Medulla oblongata (tissue), 1 donor: ENCODE measurements at regions not wholly inside any gene's neighbourhood (a gene's known extent, or its start where the extent isn't known, plus 50 kb on each side); places are given as distances from the start of the nearest gene placed in this dataset.

ENCODE experiments used
- DNase-seq: peaks from one replicate; pipeline ENCODE4 v3.0.0-alpha.2; 2015; ENCODE audit errors: extremely low spot score

DNA sequence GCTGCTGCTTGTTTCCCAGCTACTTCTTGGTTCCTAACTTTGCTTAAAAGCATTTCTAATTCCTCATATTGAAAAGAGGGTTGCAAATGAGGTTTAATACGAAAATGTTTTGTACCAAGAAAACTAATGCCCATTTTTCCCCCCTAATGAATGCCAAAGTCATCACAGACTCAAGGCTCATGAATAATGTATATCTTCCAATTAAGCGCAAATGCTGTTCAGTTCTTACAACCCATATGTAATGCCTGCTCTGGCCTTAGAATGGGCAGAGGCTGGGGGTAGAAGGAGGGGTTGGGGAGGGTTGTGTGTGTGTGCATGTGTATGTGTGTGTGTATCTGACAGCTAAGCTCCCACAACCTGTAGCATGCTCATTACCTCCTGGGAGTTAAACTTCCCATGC, 901.7 kb downstream of the KCNMA1 start:
- DNase-seq = no peak

DNA sequence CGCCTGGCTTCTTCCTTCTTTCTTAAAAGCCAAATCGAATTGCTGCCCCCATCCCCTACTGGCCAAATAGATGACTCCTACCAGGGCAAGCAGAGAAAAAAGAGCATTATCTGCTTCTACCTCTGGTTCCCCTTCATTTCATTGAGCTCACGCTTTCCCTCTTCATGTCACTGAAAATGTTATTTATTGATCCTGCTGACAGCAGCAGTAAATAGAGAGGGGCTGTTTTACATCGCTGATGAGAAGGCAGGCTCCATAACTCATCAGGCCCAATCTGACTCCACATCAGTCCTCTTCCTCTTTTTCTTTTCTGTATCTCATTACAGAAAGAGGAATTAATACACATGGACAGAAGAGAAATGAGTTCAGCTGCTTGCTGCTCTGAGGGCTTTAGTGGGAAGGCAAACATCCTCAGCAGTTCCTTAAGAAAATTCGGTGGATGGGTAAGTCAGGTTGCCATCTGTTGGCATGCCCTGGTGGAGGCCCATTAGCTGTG, 904.1 kb downstream of the KCNMA1 start:
- DNase-seq = no peak

DNA sequence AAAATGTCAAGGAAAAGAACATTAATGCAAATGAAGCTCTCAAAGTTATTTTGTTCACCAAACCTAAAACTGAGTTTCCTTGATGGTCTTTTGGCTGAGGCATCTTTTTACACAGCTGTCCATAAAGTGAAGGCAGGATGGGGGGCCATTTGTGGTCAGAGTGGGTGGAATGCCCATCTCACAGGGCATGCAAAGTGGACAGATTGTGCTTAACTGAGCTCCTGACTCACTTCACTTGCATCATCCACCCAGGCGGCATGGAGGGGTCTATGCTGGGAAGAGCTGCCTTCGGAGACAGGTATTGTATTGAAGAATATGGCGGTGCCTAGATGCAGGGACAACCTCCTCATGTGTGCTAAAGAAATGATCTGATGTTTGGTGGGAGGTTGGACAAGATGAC, 905.3 kb downstream of the KCNMA1 start:
- DNase-seq = no peak

DNA sequence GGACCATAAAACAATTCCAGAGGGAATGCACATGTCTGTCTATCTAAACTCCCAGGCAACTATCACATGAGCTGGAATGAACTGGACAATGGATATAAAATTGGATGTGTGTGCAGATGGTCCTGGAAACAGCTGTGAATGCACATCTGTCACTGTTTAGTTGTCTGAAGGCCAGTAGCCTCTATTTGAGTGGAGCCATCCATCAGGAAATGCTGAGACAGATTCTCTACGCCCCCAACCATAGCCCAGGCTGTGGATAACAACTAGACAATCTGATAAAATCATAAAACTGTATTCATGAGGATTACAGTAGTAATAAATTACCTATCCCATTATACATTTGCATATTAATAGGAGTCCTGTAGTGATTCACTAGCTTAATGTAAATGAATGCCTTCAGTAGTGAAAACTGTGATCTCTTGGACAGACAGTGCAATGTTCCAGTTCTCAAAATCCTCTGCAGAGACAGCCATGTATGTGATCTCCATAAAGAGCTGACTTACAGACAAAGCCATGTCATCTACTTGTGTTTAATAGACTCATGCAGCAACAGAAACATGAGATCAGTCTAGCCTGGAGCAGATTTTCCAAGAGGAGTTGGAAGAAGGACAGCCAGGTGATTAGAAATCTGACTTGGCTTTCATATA, 907.6 kb downstream of the KCNMA1 start:
- no peak for DNase-seq

DNA sequence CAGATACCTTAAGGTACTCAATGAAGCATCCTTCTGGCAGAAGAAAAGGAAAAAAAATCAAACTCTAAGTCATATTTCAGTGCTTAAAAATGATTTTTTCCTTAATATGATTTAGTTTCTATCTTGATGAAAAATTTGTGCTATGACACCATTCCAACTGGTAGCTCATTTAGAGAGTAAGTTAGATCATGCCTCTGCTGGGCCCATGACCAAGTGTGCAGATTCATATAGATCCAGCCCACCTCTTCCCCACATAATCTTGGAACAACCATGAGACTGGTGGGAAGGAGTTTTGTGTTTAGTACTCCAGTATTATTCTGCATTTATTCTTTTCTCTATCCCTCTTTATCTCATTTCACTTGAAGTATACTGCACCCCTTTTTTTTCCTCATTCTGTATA, 908.3 kb downstream of the KCNMA1 start:
- DNase-seq = no peak

DNA sequence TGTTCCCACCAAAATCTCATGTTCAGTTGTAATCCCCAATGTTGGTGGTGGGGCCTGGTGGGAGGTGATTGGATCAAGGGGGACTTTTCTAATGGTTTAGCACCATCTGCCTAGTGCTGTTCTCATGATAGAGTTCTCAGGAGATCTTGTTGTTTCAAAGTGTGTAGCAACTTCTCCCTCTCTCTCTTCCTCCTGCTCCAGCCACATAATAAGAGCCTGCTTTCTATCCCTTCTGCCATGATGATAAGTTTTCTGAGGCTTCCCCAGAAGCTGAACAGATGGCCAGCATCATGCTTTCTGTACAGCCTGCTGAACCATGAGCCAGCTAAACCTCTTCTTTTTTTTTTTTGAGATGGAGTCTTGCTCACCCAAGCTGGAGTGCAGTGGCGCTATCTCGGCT, 910.6 kb downstream of the KCNMA1 start:
- no peak for DNase-seq

DNA sequence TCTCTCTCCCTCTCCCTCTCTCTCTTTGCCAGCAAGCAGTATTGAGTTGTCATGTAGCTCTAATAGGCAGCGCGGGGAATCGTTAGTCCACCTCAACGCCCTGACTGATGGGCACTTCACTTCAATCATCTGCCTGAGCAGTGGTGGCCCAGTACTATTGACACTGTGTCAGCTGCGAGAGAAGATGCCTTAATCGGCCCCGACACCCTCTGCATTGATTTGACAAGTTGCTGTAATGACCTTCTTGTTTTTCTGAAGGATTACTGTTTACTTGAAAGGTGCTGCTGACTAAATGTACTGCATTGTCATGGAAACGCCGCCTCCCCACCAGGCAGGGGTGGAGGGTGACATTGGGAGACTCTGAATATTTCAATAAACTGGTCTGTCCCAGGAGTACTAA, 913.8 kb downstream of the KCNMA1 start:
- no peak for DNase-seq

DNA sequence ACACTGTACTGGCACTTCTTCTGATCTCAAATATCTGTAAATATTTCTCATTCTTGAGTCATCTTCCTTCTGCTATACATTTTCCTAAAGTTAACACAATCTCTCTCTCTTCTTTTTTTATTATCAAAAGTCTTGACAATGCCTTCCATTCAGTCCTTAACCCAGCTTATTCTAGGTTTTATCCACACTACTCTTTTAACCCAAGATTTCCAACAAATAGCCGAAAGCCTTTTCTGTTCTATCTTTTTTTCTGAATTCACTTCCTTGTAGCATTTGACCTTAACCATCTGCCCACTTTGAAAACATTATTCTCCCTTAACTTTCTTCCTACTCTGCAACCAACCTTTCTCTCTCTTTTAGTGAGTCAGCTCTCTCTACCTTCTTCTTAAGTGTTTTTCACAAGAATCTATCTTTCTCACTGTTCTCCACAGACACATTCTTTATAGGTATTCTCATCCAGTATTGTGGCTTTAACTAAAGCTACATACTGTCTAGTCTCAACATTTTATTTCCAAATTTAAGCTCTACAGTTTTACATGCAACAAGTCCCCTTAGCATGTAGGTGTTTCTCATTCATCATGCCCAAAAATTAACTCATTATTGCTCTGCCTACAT, 915.6 kb downstream of the KCNMA1 start:
- DNase-seq = no peak

DNA sequence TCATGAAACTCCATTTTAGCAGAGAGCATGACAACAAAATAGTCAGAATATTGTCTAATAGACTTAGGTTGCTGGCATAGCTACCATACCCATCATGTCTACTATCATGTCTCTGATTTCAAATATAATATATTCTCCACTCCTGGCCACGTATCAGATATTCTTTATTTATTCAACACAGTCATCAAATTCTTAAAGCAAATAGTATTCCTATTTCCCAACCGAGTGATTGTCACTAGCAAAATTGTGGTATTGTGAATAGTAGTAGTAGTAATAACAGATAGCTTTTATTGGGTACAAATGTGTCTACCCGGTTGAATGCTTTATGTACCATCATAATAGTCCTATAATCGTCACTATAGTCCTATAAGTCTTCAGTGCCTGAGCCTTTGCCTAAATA, 918.6 kb downstream of the KCNMA1 start:
- DNase-seq = no peak

DNA sequence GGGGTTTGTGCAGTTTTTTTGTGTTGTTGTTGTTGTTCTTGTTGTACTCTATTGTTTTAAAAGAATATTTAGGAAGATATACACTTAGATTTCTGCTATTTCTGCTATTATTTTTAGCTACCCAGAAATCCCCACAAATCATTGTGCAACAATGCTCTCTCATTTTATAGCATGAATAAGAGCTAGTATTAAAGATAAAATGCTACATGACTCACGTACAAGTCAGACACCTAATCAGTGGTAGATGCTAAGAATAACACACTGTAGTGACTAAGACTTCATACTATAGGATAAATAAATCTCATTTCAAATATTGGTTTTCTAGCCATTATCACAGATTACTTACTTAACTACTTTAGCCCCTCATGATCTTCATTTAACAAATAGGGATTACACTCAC, 920.5 kb downstream of the KCNMA1 start:
- no peak for DNase-seq

DNA sequence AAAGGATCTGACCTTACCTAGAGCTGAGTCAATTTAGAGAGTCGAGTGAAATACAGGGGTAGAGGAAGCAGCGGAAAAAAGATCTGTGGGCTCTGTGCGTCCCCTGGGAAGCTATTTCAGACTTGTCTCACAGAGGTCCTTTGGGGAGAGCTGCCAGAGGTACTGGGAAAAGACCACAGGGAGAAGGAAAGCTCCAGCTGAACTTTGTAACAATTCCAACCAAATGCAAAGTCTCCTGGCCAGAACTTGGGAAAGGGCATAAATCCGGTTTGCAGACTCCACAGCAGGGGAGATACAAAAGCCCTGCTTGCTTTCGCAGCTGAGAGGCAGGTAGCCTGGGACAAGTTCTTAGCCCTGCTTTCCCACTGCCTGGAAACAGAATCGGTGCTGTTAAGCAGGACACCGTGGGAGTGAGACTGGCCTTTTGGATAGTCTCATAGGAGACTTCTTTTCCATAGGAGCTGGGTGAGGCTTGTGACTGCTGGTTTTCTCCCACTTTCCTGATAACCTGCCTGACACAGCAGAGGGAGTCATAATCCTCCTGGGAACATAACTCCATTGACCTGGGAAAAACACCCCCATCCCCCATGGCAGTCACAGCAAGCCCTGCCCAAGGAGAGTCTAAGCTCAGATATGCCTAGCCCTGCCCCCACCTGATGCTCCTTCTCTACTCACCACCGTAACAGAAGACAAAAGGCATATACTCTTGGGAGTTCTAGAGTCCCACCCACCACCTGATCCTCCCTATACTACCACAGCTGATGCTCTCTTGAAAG, 926.2 kb downstream of the KCNMA1 start:
- peak; percentile 9 for DNase-seq

DNA sequence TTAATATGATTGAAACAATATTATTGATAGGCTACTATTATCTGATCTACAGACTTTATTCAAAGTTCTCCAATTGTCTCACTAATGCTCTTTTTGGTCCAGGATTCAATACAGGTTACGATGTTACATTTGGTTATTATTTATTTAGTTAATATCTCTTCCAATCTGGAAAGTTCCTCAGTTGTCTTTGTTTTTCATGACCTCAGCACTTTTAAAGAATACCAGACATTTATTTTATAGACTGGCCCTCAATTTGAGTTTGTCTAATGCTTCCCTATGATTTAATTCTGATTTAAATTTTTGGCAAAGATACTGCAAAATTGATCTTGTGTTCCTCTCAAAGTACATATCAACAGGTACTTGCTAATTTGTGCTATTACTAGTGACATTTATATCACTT, 937.4 kb downstream of the KCNMA1 start:
- DNase-seq = no peak

DNA sequence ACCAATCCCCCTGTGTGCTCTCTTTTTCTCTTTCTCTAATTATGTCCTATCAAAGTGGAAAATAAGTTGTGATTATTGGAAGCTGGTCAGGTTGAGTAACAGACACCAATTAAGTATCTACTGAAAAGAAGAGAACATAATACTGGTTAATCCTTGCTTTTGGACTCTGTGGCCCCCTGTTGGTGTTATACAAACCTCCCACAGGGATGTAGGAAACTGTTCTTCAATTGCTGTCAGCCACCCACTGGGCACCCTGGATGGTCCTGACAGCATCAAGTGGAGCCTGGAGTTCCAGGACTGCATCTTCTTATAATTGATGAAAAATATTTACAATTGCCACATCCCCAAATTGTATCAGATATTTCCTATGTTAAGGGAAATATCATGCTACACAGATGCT, 939.7 kb downstream of the KCNMA1 start:
- no peak for DNase-seq

DNA sequence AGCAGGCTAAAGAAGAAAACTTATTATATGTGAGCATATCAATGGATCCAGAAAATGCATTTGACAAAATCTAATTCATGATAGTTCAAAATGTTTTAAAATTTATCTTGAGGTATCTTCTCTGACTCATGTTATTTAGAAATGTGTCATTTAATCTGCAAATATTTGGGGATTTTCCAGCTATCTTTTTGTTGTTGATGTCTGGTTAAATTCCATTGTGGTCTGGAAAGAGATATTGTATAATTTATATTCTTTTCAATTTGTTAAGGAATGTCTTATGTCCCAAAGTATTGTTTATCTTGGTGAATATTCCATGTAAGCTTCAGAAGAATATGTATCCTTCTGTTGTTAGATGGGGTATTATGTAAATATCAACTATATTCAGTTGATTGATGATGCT, 942.5 kb downstream of the KCNMA1 start:
- no peak for DNase-seq

DNA sequence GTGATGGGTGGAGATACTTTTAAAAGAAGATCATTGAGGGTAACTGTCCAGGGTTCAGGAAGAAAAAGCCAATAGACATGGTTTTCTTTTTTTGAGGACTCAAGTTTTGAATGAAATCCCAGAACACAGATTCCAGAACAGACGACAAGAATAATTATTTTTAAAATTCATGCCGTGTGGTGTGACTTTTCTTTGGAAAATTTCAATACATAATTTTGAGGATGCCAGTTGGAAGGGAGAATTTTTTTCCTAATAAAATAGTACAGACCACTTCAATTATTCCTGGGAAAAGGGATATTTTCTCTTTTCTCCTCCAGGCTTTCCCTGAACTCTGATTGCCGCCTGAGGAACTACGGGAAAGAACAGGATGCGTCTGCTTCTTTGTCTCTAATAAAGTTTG, 951.4 kb downstream of the KCNMA1 start:
- no peak for DNase-seq

DNA sequence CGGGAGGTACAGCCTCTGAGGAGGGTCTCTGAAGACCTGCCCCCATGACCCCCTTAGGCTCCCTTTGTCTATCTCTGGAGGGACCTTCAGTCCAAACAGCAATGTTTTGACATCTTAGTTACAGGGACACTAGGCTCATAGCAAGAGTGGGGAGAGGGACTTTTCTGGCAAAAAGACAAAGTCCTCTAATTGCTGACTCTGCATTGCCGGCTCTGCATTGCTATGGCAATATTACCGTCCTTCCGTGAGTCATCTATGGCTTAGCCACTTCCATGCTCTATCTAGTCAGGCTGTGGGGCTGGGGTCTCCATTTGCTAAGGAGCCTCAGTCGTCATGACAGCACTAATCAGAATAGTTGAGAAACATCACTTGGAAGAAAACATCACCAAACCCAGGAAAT, 952.6 kb downstream of the KCNMA1 start:
- no peak for DNase-seq

DNA sequence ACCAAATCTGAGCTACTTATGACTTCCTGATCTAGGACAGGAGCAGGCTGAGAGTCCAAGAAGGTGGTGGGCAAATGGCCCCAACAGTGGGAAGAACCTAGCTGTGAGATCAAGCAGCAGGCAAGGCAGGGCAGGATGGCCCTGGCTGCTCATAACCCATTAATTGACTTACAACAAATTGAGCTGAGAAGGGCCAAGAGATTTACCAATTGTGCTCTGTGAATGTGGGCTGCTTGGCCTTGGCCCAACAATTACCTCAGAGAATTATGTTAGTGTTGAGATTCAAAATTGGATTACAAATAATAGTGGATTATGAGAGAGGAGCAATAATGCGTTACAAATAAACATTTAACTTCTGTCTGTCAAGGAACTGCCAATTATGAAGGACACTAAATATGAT, 956.5 kb downstream of the KCNMA1 start:
- no peak for DNase-seq

DNA sequence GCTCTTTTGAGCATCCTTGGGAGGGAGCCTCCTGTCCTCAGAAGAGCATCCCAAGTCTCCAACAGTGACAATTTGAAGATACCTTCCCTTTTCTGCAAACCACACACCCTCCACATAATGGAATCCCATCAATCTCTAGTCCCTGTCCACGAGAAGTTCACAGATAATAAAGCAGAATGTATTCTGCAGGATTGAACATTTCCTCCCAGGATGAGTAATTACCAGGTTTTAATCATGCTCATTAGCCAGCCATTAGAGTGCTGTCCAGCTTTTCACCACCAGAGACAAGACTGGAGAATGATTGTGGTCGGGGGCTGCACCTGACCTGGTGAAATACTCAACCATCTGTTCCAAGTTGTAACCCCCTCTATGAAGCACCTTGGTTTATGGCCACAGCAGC, 958.6 kb downstream of the KCNMA1 start:
- DNase-seq = no peak

DNA sequence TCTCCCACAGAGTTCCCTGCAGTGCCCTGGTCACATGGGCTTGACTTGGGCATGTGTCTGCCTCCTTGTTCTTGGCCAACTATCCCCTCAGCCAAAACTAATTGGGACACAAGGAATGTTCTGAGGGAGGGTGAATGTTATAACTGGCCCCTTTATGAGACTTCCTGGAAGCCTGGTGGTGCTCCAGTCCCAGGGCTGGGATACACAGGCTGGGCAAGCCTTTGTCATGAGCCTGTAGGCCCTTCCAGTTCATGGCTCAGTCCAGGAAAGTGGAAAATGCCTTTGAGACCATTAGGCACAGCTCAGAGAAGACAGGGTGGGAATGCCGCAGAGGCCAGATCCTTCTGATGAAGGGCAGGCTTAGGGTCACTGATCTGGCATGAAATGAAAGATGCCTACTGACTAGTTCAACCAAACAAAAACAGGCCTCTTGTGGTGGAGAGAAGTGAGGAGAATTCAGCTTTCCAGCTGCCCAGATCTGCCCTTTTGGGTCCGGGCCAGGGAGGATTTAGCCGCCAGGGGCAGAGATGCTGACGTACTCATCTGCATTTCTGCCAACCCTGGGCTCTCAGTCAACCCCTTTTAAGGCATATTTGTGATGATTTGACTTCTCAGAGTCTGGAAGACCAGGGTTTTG, 961.5 kb downstream of the KCNMA1 start:
- DNase-seq = peak; percentile 88

DNA sequence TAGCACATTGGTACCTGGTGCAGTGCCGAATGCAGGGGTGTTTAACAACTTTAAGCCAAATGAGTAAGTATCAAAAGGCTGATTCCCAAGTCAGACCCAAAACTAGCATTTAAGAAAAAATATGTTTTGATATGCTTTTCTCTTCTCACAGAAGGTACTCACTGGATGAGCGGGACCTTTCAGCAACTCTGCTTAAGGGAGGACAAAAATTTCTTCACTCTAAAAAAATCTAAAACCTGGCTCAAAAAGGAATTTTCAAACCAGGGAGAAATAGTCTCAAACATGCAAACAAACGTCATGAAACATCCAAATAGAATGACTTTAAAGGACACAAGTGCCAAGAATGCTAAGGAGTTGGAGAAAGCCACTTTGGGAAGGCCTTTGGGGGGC, 962.1 kb downstream of the KCNMA1 start:
- no peak for DNase-seq

DNA sequence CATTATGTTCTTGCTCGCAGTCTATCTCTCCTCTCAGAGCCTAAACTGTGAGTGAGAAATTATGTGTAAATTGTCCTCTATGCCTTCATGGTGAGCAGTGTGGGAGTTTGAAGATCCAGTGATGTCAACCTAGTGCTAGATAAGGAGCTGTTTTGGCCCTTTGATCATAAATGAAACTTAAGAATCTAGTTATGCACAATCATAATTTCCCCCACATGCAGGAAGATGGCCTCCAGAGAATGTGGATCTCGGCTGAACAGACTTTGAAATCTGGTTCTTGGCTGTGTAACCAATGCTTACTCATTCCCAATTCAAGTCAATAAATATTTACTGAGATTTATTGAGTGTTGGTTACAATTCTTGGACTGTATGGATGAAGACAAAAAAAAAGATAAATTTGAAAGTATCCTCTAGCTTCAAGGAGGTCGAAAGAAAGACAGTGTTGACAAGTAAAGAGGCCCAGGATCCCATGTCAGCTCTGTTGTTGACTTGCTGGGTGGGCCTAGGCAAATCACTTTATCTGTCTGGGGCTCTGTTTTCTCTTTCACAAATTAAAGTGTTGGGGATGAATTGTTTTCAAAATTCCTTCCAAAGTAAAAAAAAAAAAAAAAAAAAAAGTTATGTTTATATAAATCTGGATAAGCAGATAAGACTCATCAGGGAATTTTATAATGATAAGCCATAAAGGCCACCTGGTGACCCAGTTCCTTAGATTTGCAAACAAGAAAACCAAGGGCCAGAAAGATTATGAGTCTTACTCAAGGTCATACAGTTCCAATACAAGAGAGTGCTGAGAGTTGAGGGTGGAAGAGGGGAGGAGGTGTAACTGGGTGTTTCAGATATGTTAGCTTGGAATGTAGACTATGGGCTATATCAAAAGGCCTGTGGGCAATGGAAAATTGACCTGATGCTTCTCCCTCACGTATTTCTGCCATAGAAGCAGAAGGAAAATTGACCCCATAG, 969.9 kb downstream of the KCNMA1 start:
- DNase-seq = no peak
